ENCODE measurements at regions not wholly inside any gene's neighbourhood (a gene's known extent, or its start where the extent isn't known, plus 50 kb on each side); places are given as distances from the start of the nearest gene placed in this dataset.

DNA sequence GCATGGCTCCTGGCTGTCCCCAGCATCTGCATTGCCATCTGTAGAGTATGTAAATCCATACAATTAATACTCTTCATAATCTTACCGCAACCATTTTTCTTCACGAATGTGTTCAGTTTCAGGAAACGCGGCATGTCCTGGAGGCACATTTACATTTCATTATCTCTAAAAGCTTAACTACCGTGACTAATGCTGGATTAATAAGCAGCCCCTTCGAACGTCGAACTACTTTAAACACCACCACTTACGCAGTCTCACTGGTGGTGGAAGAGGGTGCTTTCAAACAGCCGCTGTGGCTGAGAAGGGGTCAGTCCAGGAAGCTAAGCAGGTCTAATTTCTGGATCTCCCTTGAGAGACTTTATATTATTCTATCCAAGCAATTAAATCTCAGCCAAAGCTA, 85.6 kb downstream of the C5orf15 start:
- FAIRE-seq (no peak), DNase-seq (ENCODE audit: insufficient read length, low spot score) (no peak)

GRCh38 chr5:133882389-133882695, 86.1 kb downstream of the C5orf15 start:
- FAIRE-seq = no peak
- no peak for DNase-seq (ENCODE audit: insufficient read length, low spot score)

DNA sequence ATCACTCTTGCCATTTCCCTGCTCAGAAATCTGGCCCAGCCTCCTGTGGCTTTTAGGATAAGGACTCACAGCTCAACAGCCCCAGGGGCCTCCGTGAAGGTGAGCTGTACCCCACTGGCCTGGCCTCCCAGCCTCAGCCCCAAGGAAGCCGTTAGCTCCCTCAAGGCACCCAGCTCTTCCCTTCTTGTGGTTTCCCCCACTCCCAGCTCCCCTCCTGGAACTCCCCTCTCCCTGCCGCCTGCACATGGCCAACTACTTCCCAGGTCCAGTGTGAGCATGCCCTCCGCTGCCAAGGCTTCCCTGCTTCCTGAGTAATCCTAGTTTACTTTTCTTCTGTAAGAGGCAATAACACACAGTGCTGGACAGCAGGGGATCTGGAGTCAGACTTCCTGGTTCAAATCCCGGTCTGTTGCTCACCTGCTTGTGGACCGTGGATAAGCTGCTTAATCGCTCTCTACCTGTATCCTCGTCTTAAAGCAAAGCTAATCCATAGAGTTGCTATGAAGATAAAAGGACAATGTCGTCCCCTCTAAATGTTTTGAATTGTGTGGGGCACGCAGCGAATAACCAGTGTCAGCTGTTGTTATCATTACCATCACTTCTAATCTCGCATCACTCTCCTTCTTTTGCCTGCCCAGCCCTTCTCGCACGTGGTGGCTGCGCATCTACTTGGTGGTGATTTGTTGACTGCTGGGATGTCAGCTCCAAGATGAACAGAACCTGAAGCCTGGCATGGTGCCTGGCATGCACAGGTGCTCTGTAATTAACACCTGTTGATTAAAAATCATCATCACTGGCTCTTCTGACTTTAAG, 86.6 kb downstream of the C5orf15 start:
- FAIRE-seq (no peak), DNase-seq (ENCODE audit: insufficient read length, low spot score) (no peak)

DNA sequence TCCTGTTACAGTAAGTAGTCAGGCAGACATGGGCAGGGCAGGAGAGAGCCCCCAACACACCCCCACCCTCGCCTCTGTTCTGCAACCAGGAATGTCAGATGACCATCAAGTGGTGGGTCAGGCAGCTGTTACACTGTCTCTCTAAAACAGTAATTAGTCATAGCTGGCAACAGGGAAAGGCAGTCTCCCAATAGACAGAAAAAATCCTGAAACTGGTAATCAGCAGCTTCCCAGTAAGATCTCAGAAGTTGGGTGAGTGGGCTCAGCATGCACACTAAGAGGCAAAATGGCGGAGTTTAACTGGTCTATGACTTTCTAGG, 90.2 kb downstream of the C5orf15 start:
- DNase-seq (ENCODE audit: insufficient read length, low spot score) = no peak
- no peak for FAIRE-seq

GRCh38 chr5:133877351-133878235, 90.8 kb downstream of the C5orf15 start:
- FAIRE-seq (no peak), DNase-seq (ENCODE audit: insufficient read length, low spot score) (no peak)

GRCh38 chr5:133876266-133876665, 92.2 kb downstream of the C5orf15 start:
- FAIRE-seq (no peak), DNase-seq (ENCODE audit: insufficient read length, low spot score) (no peak)

DNA sequence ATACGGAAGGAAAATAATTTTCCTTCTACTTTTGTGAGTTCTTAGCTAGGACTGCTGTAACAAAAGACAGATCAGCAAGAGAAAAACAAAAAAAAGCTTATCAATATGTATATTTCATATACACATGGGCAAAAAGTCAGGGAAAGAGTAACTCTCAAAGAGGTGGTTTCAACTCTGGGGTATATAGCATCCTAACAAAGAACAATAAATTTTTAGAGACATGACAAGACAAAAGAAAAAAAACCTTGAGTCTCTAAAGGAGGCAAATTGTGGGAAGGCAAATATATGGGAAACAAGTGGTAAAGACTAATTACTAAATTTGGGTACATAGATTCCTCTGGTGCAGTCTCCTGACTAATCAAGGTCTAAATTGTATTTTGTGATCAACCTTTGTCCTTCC, 93.2 kb downstream of the C5orf15 start:
- no peak for DNase-seq (ENCODE audit: insufficient read length, low spot score)
- no peak for FAIRE-seq

DNA sequence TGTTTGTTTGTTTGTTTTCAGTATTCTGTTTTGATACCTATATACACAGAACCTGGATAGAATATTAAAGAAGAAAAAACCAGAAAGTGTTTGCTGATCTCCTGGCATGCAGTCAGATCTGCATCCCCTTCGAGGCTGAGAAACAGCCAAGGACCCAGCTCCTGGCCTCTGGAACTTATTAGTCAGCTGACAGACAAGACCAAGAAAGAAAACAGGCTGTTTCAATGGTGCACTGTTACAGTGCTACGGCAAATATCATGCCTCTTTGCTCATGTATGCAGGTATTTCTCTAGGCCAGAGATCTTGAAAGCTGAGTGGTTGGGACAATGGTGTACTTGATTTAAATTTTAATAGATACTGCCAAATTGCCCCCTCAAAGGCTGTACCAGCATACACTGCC, 95.0 kb downstream of the C5orf15 start:
- DNase-seq (ENCODE audit: insufficient read length, low spot score) = no peak

DNA sequence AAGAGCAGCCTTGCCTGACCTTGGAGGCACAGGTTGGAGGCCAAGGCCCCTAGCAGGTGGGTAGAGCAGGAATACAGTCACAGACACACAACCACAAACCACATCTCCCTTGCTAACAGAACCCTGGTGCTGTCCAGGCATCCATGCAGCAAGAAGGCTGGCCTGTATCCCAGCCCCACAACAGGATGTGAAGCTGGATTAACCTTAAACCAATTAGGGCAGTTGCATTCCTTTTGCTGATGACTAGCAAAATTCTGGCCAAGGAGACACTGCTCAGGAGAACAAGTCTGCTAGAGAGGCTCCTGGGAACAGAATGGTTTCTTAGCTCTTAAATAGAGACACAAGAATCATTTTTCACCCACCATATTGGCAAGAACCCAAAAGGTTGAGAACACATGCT, 97.8 kb downstream of the C5orf15 start:
- DNase-seq (ENCODE audit: insufficient read length, low spot score) (no peak), FAIRE-seq (no peak)

More for the DNA sequence above, 95.0 kb downstream of the C5orf15 start:
- no peak for FAIRE-seq

- DNase-seq (ENCODE audit: insufficient read length, low spot score) = no peak
- no peak for FAIRE-seq
These were observed 98.7 kb downstream of the C5orf15 start for GRCh38 chr5:133869519-133870335.

DNA sequence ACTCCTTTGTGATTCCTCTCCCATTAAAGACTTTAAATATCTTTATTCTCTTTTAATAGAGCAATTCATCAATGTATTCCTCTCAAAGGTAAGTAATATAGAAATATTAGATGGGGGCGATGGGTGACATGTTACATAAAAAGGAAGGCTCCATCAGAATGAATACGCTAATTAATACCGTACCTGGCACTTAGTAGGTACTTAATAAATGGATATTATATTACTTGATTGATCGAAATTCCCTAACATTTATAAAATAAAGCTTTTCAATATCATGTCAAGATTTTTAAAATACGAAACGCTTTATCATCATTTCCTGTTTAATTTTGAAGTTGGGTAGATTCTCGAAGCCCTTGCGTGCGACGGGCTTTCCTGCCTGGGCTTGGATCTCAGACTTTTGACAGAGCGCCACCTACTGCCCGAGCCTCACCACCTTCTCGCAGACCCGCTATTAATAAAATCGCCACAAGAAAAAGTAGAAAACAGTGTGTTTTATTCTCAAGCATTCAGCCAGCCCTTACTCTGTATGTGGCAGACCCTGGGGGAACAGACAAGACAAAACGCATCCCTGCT, 99.4 kb downstream of the C5orf15 start:
- no peak for FAIRE-seq
- peak; percentile 69 for DNase-seq (ENCODE audit: insufficient read length, low spot score)

DNA sequence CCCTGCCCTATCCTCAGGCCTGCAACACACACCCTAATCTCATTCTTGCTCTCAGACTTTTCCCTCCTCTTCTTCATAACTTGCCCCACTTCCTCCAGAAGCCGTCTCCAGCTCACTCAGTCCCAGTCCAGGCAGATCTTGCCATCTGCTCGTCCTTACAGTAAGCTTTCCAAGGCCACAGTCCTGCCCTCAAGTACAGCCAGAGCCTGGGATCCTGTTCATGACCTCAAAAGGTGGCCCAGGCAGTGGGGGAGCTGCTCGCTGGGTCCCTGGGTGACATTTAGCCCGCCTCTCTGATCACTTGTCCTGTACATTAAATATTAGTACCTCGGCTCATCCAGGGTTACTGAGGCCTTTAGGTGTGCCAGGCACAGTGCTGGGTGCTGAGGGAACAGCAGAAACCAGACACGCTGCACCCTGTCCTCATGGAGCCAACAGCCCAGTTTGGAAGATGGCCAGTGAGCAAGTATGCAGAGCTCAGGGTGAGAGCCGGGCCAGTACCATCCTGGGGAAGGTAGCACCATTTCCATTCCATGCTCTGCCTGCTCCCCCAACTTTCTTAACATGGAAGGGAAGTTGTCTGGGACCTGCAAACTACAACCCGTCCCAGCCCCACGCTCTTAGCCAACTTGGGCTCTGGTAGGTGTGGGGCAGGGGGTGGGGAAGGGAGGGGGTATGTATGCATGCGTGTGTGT, 100.4 kb downstream of the C5orf15 start:
- DNase-seq (ENCODE audit: insufficient read length, low spot score) (no peak), FAIRE-seq (no peak)

GRCh38 chr5:133867341-133867740, 101.1 kb downstream of the C5orf15 start:
- DNase-seq (ENCODE audit: insufficient read length, low spot score) = no peak
- FAIRE-seq = no peak

- no peak for FAIRE-seq
- no peak for DNase-seq (ENCODE audit: insufficient read length, low spot score)
These were observed 101.6 kb downstream of the C5orf15 start for GRCh38 chr5:133866903-133867245.

DNA sequence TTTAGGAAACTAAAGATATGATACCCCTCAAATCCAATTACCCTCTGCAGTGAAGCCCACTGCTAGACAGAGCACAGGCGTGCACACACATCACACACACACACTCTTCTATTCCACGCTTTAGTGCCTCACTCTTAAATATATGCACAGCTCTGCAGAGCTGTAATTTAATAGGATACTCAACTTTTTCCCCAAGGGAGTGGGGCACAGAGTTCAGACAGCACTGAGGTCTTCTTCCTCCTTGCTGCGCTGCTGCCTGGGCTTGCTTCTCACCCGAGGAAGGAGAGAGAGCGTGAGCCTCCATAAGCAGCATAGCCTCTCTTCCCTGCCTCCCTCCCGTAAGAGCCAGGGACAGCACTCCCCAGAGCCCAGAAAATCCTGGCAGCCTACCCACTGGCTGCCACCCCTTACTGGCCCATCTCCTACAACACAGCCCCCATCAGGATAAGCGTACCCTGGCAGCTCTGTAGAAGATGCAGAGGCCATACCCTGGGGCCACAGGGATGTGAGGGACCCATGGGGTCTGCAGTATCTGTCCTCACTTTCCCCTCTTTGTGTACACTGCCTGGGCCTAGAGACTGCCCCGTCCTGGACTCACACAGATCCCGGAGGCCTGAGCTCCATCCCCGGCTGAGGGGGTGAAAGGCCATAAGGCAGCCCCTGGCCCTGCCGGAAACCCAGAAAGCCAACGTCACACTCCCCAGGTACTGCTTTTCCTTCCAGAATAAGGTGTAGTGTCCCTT, 102.1 kb downstream of the C5orf15 start:
- no peak for FAIRE-seq
- no peak for DNase-seq (ENCODE audit: insufficient read length, low spot score)

DNA sequence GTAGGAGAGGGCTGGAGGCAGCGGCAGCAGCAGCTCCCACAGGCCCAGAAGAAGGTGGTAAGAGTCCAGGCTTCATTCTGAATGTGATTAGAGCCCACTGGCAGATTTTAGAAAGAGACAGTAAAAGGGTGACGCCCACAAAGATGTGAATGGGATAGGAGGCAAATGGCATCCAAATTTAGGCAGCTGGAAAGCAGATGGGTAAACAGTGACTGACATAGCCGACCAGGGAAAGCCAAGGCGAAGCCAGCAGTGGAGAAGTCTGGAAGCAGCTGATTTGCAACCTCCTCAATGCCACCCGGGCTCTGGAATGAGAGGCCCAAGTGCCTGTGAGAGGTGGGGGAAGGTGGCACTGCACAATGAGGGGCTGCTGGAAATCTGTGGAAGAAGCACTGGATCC, 103.3 kb downstream of the C5orf15 start:
- no peak for FAIRE-seq

DNA sequence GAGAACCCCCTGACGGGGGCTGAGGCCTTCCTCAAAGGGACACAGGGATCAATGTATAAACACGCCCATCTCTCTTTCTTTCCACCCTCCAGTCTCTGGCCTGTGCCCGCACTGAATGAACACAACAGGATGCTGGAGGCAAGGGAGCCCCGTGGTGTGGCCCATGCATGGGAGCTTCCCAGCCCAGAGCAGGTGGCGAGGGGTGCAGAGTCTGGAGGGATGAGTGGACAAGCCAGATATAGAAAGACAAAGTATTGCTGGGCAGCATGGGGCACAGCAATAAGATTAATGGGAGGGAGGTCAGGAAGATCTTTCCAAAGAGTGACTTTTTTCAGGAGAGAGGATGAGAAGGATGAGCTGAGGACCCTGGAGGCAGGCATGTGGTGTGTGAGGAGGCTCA, 103.7 kb downstream of the C5orf15 start:
- no peak for FAIRE-seq
- DNase-seq (ENCODE audit: insufficient read length, low spot score) = no peak

More for the DNA sequence above, 103.3 kb downstream of the C5orf15 start:
- no peak for DNase-seq (ENCODE audit: insufficient read length, low spot score)

- no peak for FAIRE-seq
These were observed 104.4 kb downstream of the C5orf15 start for GRCh38 chr5:133863857-133864585.

GRCh38 chr5:133861161-133861737, 107.2 kb downstream of the C5orf15 start:
- FAIRE-seq (peak; percentile 16), DNase-seq (ENCODE audit: insufficient read length, low spot score) (no peak)

More at GRCh38 chr5:133863857-133864585, 104.4 kb downstream of the C5orf15 start:
- DNase-seq (ENCODE audit: insufficient read length, low spot score) = no peak
